ENCODE measurements at regions not wholly inside any gene's neighbourhood (a gene's known extent, or its start where the extent isn't known, plus 50 kb on each side); places are given as distances from the start of the nearest gene placed in this dataset.

GRCh38 chr9:99569840-99570239 lies 251.8 kb upstream of the NR4A3 start:
- intact Hi-C loops (cut with micrococcal nuclease; ENCODE audit: unreplicated experiment), result no loop called here
- ChIA-PET CTCF (no interaction called here), POLR2A (ENCODE audit: low non-redundant PET) (no interaction called here)
- H3K9me3 ChIP-seq (ENCODE audit: low read depth, low read length, poor library complexity, severe bottlenecking), result no peaks in the 10 kb centered on the region
- no peaks in the 10 kb centered on the region for H3K4me1 ChIP-seq (ENCODE audit: insufficient read depth, low read length, poor library complexity, severe bottlenecking)
- no TSS peak for BruUV-seq (replicated peaks)
- TF ChIP-seq EZH2 (IDR thresholded peaks at IDR 0.05; ENCODE audit: borderline replicate concordance, low read depth, low read length, poor library complexity, severe bottlenecking) (no peak), CTCF (conservative IDR thresholded peaks at IDR 0.05; ENCODE audit: low read depth, low read length) (no peak)
- H3K4me3 ChIP-seq (ENCODE audit: low read depth, low read length, poor library complexity, severe bottlenecking), result no peak overlapping the region
- H3K36me3 ChIP-seq (ENCODE audit: insufficient read depth, low read length, poor library complexity, severe bottlenecking), result no peaks in the 10 kb centered on the region
- no peak for DNase-seq (ENCODE audit: low spot score)
- no peaks in the 10 kb centered on the region for H3K27me3 ChIP-seq (replicated peaks; ENCODE audit: insufficient read depth, low read depth, low read length, poor library complexity)
- H3K27ac ChIP-seq (ENCODE audit: low read depth, low read length, poor library complexity, severe bottlenecking), result no peak overlapping the region

- BruUV-seq (replicated peaks), result no TSS peak
- no peaks in the 10 kb centered on the region for H3K4me1 ChIP-seq (ENCODE audit: insufficient read depth, low read length, poor library complexity, severe bottlenecking)
Measured at GRCh38 chr9:99572567-99572966, 249.1 kb upstream of the NR4A3 start.

GRCh38 chr9:99573085-99573484 lies 248.6 kb upstream of the NR4A3 start:
- H3K36me3 ChIP-seq (ENCODE audit: insufficient read depth, low read length, poor library complexity, severe bottlenecking), result no peaks in the 10 kb centered on the region
- ChIA-PET CTCF (no interaction called here), POLR2A (ENCODE audit: low non-redundant PET) (no interaction called here)
- intact Hi-C loops (cut with micrococcal nuclease; ENCODE audit: unreplicated experiment), result no loop called here
- TF ChIP-seq EZH2 (IDR thresholded peaks at IDR 0.05; ENCODE audit: borderline replicate concordance, low read depth, low read length, poor library complexity, severe bottlenecking) (no peak), CTCF (conservative IDR thresholded peaks at IDR 0.05; ENCODE audit: low read depth, low read length) (no peak)
- no TSS peak for BruUV-seq (replicated peaks)
- no peaks in the 10 kb centered on the region for H3K9me3 ChIP-seq (ENCODE audit: low read depth, low read length, poor library complexity, severe bottlenecking)
- no peaks in the 10 kb centered on the region for H3K27me3 ChIP-seq (replicated peaks; ENCODE audit: insufficient read depth, low read depth, low read length, poor library complexity)
- no peak overlapping the region for H3K4me3 ChIP-seq (ENCODE audit: low read depth, low read length, poor library complexity, severe bottlenecking)
- no peak for DNase-seq (ENCODE audit: low spot score)
- H3K4me1 ChIP-seq (ENCODE audit: insufficient read depth, low read length, poor library complexity, severe bottlenecking), result no peaks in the 10 kb centered on the region
- H3K27ac ChIP-seq (ENCODE audit: low read depth, low read length, poor library complexity, severe bottlenecking), result no peak overlapping the region

More at GRCh38 chr9:99572567-99572966, 249.1 kb upstream of the NR4A3 start:
- POLR2A ChIA-PET (ENCODE audit: low non-redundant PET), result no interaction called here
- intact Hi-C loops (cut with micrococcal nuclease; ENCODE audit: unreplicated experiment), result no loop called here
- Histone ChIP-seq H3K36me3 (ENCODE audit: insufficient read depth, low read length, poor library complexity, severe bottlenecking) (no peaks in the 10 kb centered on the region), H3K4me3 (ENCODE audit: low read depth, low read length, poor library complexity, severe bottlenecking) (no peak overlapping the region), H3K27ac (ENCODE audit: low read depth, low read length, poor library complexity, severe bottlenecking) (no peak overlapping the region), H3K9me3 (ENCODE audit: low read depth, low read length, poor library complexity, severe bottlenecking) (no peaks in the 10 kb centered on the region), H3K27me3 (replicated peaks; ENCODE audit: insufficient read depth, low read depth, low read length, poor library complexity) (no peaks in the 10 kb centered on the region)
- CTCF ChIA-PET, result no interaction called here
- DNase-seq (ENCODE audit: low spot score), result no peak
- TF ChIP-seq EZH2 (IDR thresholded peaks at IDR 0.05; ENCODE audit: borderline replicate concordance, low read depth, low read length, poor library complexity, severe bottlenecking), result no peak
- no peak for TF ChIP-seq CTCF (conservative IDR thresholded peaks at IDR 0.05; ENCODE audit: low read depth, low read length)

Data from A673 (cell line).